Activated B cell treated with CpG ODN at 0.5 μM for 24 hours (primary cell): ENCODE measurements at regions not wholly inside any gene's neighbourhood (a gene's known extent, or its start where the extent isn't known, plus 50 kb on each side); places are given as distances from the start of the nearest gene placed in this dataset.

Source experiments
- ATAC-seq: fragments of 200-7000 bp; cut with Tn5 transposase; one replicate; pipeline ENCODE4 v1.10.0; 2021; ENCODE audit warnings: low read depth, mild to moderate bottlenecking, moderate library complexity
- CTCF ChIA-PET: fragments of 350-600 bp; sonication (Branson Sonifier 250); formaldehyde crosslinking; loops from one replicate; lab custom pipeline; 2021; ENCODE audit warnings: antibody characterized with exemption; lab: Charles Lee
- POLR2A ChIA-PET: fragments of 350-600 bp; sonication (Branson Sonifier 250); formaldehyde crosslinking; loops from one replicate; lab custom pipeline; 2021; ENCODE audit warnings: antibody characterized with exemption; lab: Charles Lee
- DNase-seq: peaks from one replicate; pipeline ENCODE4 v3.0.0; 2022
- H3K27ac Mint-ChIP-seq: one replicate; pipeline ENCODE4 v1.8.0; 2020; ENCODE audit warnings: mixed read lengths
- H3K27me3 Mint-ChIP-seq: one replicate; pipeline ENCODE4 v1.8.0; 2021; ENCODE audit warnings: mixed read lengths
- H3K36me3 Mint-ChIP-seq: one replicate; pipeline ENCODE4 v1.8.0; 2021; ENCODE audit warnings: low read depth, mixed read lengths
- H3K4me1 Mint-ChIP-seq: one replicate; pipeline ENCODE4 v1.8.0; 2021; ENCODE audit warnings: mixed read lengths
- H3K4me3 Mint-ChIP-seq: one replicate; pipeline ENCODE4 v1.8.0; 2020; ENCODE audit warnings: mild to moderate bottlenecking, mixed read lengths
- H3K9me3 Mint-ChIP-seq: one replicate; pipeline ENCODE4 v1.8.0; 2020; ENCODE audit warnings: mixed read lengths
- intact Hi-C: fragments of 100-400 bp; cut with micrococcal nuclease; formaldehyde crosslinking; loops from one replicate; pipeline ENCODE4 v1.15.1; 2024
- TF ChIP-seq, protein P1 (sequence below): fragments of 200-600 bp; IDR thresholded peaks from one replicate; pipeline ENCODE4 v1.8.0; 2022; ENCODE audit warnings: antibody characterized with exemption, mild to moderate bottlenecking

DNA sequence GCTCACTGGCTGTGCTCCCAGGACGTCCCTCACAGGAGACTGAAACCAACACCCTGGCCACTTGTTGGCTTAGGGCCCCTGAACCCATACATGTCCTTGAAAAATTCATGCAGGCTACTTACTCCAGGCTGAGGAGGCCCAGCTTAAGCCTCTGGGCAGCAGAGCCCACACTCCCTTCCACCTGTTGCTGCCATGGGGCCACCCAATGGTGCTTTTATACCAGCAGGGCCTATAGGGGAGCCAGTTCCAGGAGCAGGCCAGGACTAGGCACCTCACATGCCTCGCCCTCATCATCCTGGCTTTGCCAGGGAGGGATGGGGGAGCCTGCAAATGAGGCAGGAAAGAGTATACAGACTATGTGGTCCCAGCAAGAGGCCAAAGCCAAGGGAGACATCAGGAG is 181.7 kb upstream of the NECTIN1 start:
- Mint-ChIP-seq H3K36me3 (no peaks in the 10 kb centered on the region), H3K4me1 (no peaks in the 10 kb centered on the region), H3K9me3 (peaks cover 5% of the 10 kb centered on the region), H3K27ac (no peak overlapping the region), H3K4me3 (no peak overlapping the region), H3K27me3 (peaks cover 5% of the 10 kb centered on the region)
- TF ChIP-seq, protein P1, sequence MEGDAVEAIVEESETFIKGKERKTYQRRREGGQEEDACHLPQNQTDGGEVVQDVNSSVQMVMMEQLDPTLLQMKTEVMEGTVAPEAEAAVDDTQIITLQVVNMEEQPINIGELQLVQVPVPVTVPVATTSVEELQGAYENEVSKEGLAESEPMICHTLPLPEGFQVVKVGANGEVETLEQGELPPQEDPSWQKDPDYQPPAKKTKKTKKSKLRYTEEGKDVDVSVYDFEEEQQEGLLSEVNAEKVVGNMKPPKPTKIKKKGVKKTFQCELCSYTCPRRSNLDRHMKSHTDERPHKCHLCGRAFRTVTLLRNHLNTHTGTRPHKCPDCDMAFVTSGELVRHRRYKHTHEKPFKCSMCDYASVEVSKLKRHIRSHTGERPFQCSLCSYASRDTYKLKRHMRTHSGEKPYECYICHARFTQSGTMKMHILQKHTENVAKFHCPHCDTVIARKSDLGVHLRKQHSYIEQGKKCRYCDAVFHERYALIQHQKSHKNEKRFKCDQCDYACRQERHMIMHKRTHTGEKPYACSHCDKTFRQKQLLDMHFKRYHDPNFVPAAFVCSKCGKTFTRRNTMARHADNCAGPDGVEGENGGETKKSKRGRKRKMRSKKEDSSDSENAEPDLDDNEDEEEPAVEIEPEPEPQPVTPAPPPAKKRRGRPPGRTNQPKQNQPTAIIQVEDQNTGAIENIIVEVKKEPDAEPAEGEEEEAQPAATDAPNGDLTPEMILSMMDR: no peak
- POLR2A ChIA-PET: no interaction called here
- DNase-seq (no peak), ATAC-seq (no peak)
- intact Hi-C loops: no loop called here
- CTCF ChIA-PET: interaction anchor here (0.7 kb wide), 1 partner anchor 19 kb away, joined by 3 read pairs; no protein-coding TSS in a partner anchor

DNA sequence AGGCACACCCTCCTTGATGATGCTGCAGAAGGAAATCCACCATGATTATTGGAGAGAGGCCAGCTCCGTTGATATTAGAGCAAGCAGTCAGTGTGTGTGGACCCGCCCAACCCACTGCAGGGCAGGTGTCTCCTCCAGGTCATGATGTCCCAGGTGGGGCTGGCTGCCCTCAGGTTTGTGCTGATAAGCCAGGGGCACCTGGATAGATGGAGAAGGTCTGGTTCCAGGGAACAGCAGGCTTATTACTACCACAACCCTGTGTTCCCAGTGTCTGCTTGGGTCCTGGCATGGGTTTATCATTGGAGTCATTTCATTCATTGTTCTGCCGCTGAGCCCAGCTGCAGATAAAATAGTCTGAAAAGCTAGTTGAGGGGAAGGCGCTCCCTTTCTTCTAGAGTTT is 181.1 kb upstream of the NECTIN1 start:
- intact Hi-C loops: no loop called here
- ATAC-seq (no peak), DNase-seq (no peak)
- H3K9me3 Mint-ChIP-seq: peaks cover 3% of the 10 kb centered on the region
- peaks cover 7% of the 10 kb centered on the region for H3K27me3 Mint-ChIP-seq
- TF ChIP-seq, protein P1: no peak
- POLR2A ChIA-PET: no interaction called here
- CTCF ChIA-PET: interaction anchor here (0.7 kb wide), 1 partner anchor 18 kb away, joined by 3 read pairs; no protein-coding TSS in a partner anchor
- no peaks in the 10 kb centered on the region for H3K36me3 Mint-ChIP-seq
- H3K4me1 Mint-ChIP-seq: no peaks in the 10 kb centered on the region
- no peak overlapping the region for H3K4me3 Mint-ChIP-seq
- no peak overlapping the region for H3K27ac Mint-ChIP-seq

DNA sequence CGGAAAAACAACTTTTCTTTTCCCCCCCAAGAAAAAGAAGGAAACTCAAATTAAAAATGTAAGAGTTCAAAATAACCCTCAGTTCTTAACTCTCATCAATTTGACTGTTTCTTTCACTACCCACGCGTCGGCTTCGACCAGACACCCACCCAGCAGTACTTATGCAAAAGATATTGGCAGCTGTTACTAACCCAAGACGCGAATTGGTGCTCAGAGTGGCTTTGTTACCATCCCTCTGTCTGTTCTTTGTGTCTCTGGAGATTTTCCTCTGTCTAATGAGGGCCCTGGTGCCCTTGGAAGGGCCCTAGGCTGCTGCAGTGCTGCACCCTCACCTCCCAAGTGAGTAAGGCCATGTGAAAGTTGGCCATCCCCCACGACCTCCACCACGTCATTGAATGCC is 180.5 kb upstream of the NECTIN1 start:
- Mint-ChIP-seq H3K4me1 (no peaks in the 10 kb centered on the region), H3K4me3 (no peak overlapping the region), H3K9me3 (no peaks in the 10 kb centered on the region), H3K27ac (no peak overlapping the region), H3K36me3 (no peaks in the 10 kb centered on the region), H3K27me3 (peaks cover 7% of the 10 kb centered on the region)
- no peak for ATAC-seq
- ChIA-PET POLR2A (no interaction called here), CTCF (no interaction called here)
- no peak for DNase-seq
- TF ChIP-seq, protein P1: no peak
- intact Hi-C loops: no loop called here

DNA sequence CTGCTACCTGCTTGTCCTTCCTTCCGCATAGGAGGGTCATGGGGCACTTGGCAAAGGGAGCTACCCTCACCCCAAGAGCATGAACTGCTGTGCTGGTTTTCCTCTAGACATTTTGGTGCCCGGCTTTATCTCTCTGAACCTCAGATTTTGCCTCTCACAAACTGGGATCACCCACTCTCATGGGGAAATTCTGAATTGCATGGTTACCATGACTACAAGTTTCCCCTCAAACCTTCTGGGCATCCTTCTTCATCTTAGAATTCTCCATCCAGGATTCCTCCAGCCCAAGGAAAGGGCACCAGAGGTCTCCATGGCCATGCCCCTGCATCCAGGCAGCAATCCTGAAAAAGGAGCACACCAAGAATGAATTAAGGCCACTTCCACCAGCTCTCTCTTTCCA is 180.1 kb upstream of the NECTIN1 start:
- intact Hi-C loops: no loop called here
- Mint-ChIP-seq H3K4me3 (no peak overlapping the region), H3K36me3 (no peaks in the 10 kb centered on the region), H3K9me3 (no peaks in the 10 kb centered on the region), H3K27ac (no peak overlapping the region), H3K27me3 (peaks cover 7% of the 10 kb centered on the region), H3K4me1 (no peaks in the 10 kb centered on the region)
- TF ChIP-seq, protein P1: no peak
- POLR2A ChIA-PET: no interaction called here
- DNase-seq (no peak), ATAC-seq (no peak)
- CTCF ChIA-PET: no interaction called here

DNA sequence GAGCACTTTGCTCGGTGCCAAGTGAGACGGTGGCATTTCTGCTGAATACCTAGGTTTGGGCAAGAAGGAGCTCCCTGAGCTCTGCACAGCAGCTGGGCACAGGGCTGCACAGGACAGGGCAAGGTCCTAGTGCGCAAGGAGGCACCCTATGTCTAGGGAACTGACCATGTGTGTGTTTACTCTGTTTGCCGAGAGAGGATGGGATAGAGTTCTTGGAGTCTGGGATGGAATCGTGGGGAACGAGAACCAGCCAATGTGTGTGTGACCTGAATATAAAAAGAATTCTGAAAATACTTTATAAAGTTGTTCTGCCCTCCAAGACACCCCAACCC is 179.5 kb upstream of the NECTIN1 start:
- Mint-ChIP-seq H3K9me3 (no peaks in the 10 kb centered on the region), H3K4me3 (no peak overlapping the region), H3K4me1 (no peaks in the 10 kb centered on the region), H3K36me3 (no peaks in the 10 kb centered on the region), H3K27ac (no peak overlapping the region), H3K27me3 (peaks cover 7% of the 10 kb centered on the region)
- TF ChIP-seq, protein P1: no peak
- POLR2A ChIA-PET: no interaction called here
- CTCF ChIA-PET: no interaction called here
- DNase-seq (no peak), ATAC-seq (no peak)
- intact Hi-C loops: no loop called here
